M059J (cell line): ENCODE measurements at regions not wholly inside any gene's neighbourhood (a gene's known extent, or its start where the extent isn't known, plus 50 kb on each side); places are given as distances from the start of the nearest gene placed in this dataset.
A peak's percentile ranks its signal among the peaks of the same experiment; 100 is the strongest.
"Not testable (repeated sequence)": the region's sequence is repeated elsewhere in the genome, so short reads cannot be mapped to it uniquely, and the experiment has no call there.

Experiments
- DNase-seq: peaks from one replicate; pipeline ENCODE4 v3.0.0-alpha.2; 2012; ENCODE audit warnings: low read depth

- DNase-seq: no peak
These were observed 139.4 kb downstream of the ID4 start for GRCh38 chr6:19976411-19977129.

- no peak for DNase-seq
These were observed 141.9 kb downstream of the ID4 start for GRCh38 chr6:19979059-19979458.

- no peak for DNase-seq
These were observed 142.8 kb downstream of the ID4 start for GRCh38 chr6:19979986-19980385.

- no peak for DNase-seq
These were observed 146.2 kb downstream of the ID4 start for GRCh38 chr6:19983374-19983773.

GRCh38 chr6:19986691-19987438, 149.7 kb downstream of the ID4 start:
- DNase-seq: no peak

GRCh38 chr6:19988555-19988954, 151.4 kb downstream of the ID4 start:
- peak; percentile 30 for DNase-seq

- no peak for DNase-seq
These were observed 154.0 kb downstream of the ID4 start for GRCh38 chr6:19991176-19991575.

GRCh38 chr6:19994909-19995308, 157.7 kb downstream of the ID4 start:
- no peak for DNase-seq

GRCh38 chr6:19995575-19996257, 158.5 kb downstream of the ID4 start:
- no peak for DNase-seq

- no peak for DNase-seq
These were observed 159.9 kb downstream of the ID4 start for GRCh38 chr6:19997104-19997503.

- no peak for DNase-seq
These were observed 161.4 kb downstream of the ID4 start for GRCh38 chr6:19998541-19998940.

GRCh38 chr6:19999319-20000191, 162.4 kb downstream of the ID4 start:
- DNase-seq: peak; percentile 68

GRCh38 chr6:20001286-20001685, 164.1 kb downstream of the ID4 start:
- DNase-seq: no peak

- no peak for DNase-seq
These were observed 168.9 kb downstream of the ID4 start for GRCh38 chr6:20006037-20006436.

GRCh38 chr6:20008131-20008530, 171.0 kb downstream of the ID4 start:
- no peak for DNase-seq

- no peak for DNase-seq
These were observed 176.1 kb downstream of the ID4 start for GRCh38 chr6:20013066-20013861.

- no peak for DNase-seq
These were observed 177.3 kb downstream of the ID4 start for GRCh38 chr6:20014508-20014907.

GRCh38 chr6:20020526-20020925, 183.4 kb downstream of the ID4 start:
- no peak for DNase-seq

GRCh38 chr6:20021795-20022194, 184.6 kb downstream of the ID4 start:
- no peak for DNase-seq

- DNase-seq: not testable (repeated sequence)
These were observed 186.6 kb downstream of the ID4 start for GRCh38 chr6:20023549-20024315.
